ENCODE measurements at regions not wholly inside any gene's neighbourhood (a gene's known extent, or its start where the extent isn't known, plus 50 kb on each side); places are given as distances from the start of the nearest gene placed in this dataset.

DNA sequence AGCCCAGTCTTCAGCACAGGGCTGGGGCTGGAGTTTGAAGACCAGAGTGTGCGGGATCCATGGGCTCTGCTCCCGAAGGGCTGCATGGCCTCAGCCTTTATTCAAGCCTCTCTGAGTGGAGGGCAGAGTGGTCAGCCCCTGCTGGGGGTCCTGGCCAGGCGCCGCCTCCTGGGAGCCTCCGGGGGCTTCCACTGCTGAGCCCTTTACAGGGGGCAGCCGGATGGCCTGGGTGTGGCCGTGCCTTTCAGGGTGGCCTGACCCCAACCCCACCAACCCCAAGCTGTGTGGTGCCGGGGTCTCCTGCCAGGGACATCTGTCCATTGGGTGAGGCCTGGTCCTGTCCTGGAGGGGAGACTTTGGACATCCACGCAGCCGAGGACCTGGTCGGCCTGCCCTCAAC lies 76.0 kb upstream of the SLCO4A1 start:
- H3K27ac ChIP-seq, result no peak overlapping the region
- intact Hi-C loops (cut with DNase I), result no loop called here
- DNase-seq, result no peak
- H3K36me3 ChIP-seq, result no peaks in the 10 kb centered on the region
- TF ChIP-seq, protein P1, sequence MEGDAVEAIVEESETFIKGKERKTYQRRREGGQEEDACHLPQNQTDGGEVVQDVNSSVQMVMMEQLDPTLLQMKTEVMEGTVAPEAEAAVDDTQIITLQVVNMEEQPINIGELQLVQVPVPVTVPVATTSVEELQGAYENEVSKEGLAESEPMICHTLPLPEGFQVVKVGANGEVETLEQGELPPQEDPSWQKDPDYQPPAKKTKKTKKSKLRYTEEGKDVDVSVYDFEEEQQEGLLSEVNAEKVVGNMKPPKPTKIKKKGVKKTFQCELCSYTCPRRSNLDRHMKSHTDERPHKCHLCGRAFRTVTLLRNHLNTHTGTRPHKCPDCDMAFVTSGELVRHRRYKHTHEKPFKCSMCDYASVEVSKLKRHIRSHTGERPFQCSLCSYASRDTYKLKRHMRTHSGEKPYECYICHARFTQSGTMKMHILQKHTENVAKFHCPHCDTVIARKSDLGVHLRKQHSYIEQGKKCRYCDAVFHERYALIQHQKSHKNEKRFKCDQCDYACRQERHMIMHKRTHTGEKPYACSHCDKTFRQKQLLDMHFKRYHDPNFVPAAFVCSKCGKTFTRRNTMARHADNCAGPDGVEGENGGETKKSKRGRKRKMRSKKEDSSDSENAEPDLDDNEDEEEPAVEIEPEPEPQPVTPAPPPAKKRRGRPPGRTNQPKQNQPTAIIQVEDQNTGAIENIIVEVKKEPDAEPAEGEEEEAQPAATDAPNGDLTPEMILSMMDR (IDR thresholded peaks at IDR 0.05), result no peak
- TF ChIP-seq POLR2A (IDR thresholded peaks at IDR 0.05), result no peak
- H3K27me3 ChIP-seq, result no peaks in the 10 kb centered on the region
- no peaks in the 10 kb centered on the region for H3K9me3 ChIP-seq
- no peaks in the 10 kb centered on the region for H3K4me1 ChIP-seq
- no peak overlapping the region for H3K4me3 ChIP-seq (replicated peaks in 1 of 3)
- WGBS, 2 donors, result 91% methylated on average over 5 of the region's 11 CpGs; no CpG with 5 or more reads in 1 of the 2 donors

DNA sequence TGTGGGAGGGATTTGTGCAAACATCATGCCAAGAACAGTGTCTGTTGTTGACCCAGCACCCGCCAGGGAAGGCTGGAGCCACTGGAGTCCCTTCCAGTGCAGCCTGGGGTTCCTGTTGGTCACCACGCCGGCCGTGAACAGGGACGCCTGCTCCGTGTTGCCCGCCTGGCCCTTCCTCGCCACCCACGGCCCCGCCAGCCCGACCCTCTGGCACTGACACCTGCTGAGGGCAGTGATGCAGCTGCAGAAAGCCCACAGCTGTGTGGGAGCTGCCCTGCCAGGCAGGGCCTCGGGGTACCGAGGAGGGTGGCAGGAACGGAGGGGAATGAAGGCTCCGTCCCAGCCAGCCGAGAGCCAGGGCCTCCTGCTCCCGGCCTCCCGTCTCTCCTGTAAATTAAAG lies 75.5 kb upstream of the SLCO4A1 start:
- no peak for DNase-seq
- Histone ChIP-seq H3K4me1 (no peaks in the 10 kb centered on the region), H3K27me3 (no peaks in the 10 kb centered on the region), H3K9me3 (no peaks in the 10 kb centered on the region), H3K4me3 (replicated peaks in 1 of 3) (no peak overlapping the region), H3K36me3 (no peaks in the 10 kb centered on the region), H3K27ac (no peak overlapping the region)
- no peak for TF ChIP-seq POLR2A (IDR thresholded peaks at IDR 0.05)
- TF ChIP-seq, protein P1 (IDR thresholded peaks at IDR 0.05), result no peak
- intact Hi-C loops (cut with DNase I), result no loop called here
- 20 to 100% methylated on average over 1 to 4 of the region's 18 CpGs for WGBS, 2 donors

DNA sequence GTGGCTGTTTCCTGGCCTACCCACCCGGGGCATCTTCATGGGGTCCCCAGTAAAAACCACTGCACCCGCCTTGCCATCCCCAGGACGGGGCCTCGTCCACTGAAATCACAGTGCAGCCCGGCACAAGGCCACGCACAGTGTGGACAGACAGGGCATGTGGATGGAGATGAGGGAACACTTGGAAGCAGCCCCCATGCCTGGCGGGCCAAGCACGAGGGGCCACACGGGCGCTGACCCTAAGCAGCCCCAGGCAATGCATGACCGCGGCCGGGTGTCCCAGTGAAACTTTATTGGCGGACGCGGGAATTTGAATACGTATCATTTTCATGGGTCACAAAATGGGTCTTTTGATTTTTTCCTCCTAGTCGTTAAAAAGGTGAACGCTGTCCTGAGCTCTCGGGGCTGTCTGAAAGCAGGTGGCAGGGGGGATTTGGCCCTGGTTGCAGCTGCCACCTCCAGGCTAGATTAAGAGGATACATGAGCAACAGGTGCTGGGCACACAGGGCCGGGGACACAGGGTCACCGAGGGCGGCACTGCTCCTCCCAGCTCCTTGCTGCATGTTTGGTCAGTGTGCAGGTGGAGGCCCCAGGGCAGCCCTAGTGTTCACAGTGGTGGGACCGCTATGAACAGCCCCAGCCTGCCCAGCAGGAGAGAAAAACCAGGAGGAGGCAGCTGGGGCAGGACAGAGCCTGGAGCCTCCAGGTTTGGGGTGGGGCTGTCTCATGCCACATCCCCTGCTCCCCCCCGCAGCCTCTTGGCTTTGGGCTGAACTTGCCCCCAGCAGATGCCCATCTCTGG lies 74.9 kb upstream of the SLCO4A1 start:
- DNase-seq, result no peak
- TF ChIP-seq, protein P1 (IDR thresholded peaks at IDR 0.05), result no peak
- TF ChIP-seq POLR2A (IDR thresholded peaks at IDR 0.05), result no peak
- H3K4me1 ChIP-seq, result no peaks in the 10 kb centered on the region
- intact Hi-C loops (cut with DNase I), result no loop called here
- H3K27ac ChIP-seq, result no peak overlapping the region
- 82 to 85% methylated on average over 22 to 23 of the region's 25 CpGs for WGBS, 2 donors
- no peaks in the 10 kb centered on the region for H3K9me3 ChIP-seq
- no peaks in the 10 kb centered on the region for H3K27me3 ChIP-seq
- no peaks in the 10 kb centered on the region for H3K36me3 ChIP-seq
- no peak overlapping the region for H3K4me3 ChIP-seq (replicated peaks in 1 of 3)

DNA sequence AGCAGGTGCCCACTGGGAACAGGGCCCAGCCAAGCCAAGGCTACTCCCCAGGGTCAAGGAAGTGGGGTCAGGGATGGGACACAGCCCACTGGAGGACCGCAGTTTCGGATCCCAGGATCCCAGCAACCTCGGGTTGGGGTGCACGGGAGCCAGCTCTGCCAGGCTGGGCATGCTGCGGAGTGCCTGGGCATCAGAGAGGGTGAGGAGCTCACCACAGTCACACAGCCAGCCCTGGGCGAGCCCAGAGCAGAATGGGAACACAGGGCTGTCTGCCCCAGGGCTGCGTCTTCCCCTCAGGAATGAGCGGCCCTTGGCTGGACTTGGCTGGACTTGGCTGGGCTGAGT lies 74.3 kb upstream of the SLCO4A1 start:
- Histone ChIP-seq H3K27ac (no peak overlapping the region), H3K4me3 (replicated peaks in 1 of 3) (no peak overlapping the region), H3K9me3 (no peaks in the 10 kb centered on the region), H3K4me1 (no peaks in the 10 kb centered on the region), H3K36me3 (no peaks in the 10 kb centered on the region), H3K27me3 (no peaks in the 10 kb centered on the region)
- no peak for TF ChIP-seq POLR2A (IDR thresholded peaks at IDR 0.05)
- TF ChIP-seq, protein P1 (IDR thresholded peaks at IDR 0.05), result no peak
- no peak for DNase-seq
- intact Hi-C loops (cut with DNase I), result no loop called here
- WGBS, 2 donors, result 80 to 100% methylated on average over 1 to 2 of the region's 8 CpGs

- 76 to 80% methylated on average over 19 of the region's 19 CpGs for WGBS, 2 donors
- H3K4me1 ChIP-seq, result no peaks in the 10 kb centered on the region
- no peak for DNase-seq
- no peaks in the 10 kb centered on the region for H3K27me3 ChIP-seq
- no peak for TF ChIP-seq POLR2A (IDR thresholded peaks at IDR 0.05)
- TF ChIP-seq, protein P1 (IDR thresholded peaks at IDR 0.05), result no peak
- intact Hi-C loops (cut with DNase I), result no loop called here
- no peaks in the 10 kb centered on the region for H3K9me3 ChIP-seq
- H3K4me3 ChIP-seq (replicated peaks in 1 of 3), result no peak overlapping the region
- H3K27ac ChIP-seq, result no peak overlapping the region
- H3K36me3 ChIP-seq, result no peaks in the 10 kb centered on the region
Measured at GRCh38 chr20:62569615-62570014, 72.7 kb upstream of the SLCO4A1 start.
